RWPE2 (cell line): ENCODE measurements at regions not wholly inside any gene's neighbourhood (a gene's known extent, or its start where the extent isn't known, plus 50 kb on each side); places are given as distances from the start of the nearest gene placed in this dataset.

Source experiments
- ATAC-seq: fragments of 200-7000 bp; cut with Tn5 transposase; 3 replicates; pipeline ENCODE4 v1.9.1; 2021; ENCODE audit warnings: low read depth
- DNase-seq: peaks from one replicate; pipeline ENCODE4 v3.0.0-alpha.2; 2020; ENCODE audit warnings: low spot score
- H3K27ac ChIP-seq: fragments of 450-650 bp; 2 replicates; pipeline ENCODE4 v1.5.1; 2017; ENCODE audit warnings: mild to moderate bottlenecking; ENCODE audit not compliant: poor library complexity, severe bottlenecking
- H3K27me3 ChIP-seq: fragments of 250-450 bp; sonication (Bioruptor Pico); 2 replicates; pipeline ENCODE4 v1.5.1; 2021; ENCODE audit warnings: mild to moderate bottlenecking, moderate library complexity; ENCODE audit not compliant: insufficient read depth, poor library complexity, severe bottlenecking
- H3K36me3 ChIP-seq: fragments of 250-450 bp; sonication (Bioruptor Pico); 2 replicates; pipeline ENCODE4 v1.5.1; 2020; ENCODE audit warnings: low read depth, mild to moderate bottlenecking, moderate library complexity
- H3K4me1 ChIP-seq: fragments of 250-450 bp; sonication (Bioruptor Pico); 2 replicates; pipeline ENCODE4 v1.5.1; 2021; ENCODE audit warnings: mild to moderate bottlenecking, moderate library complexity; ENCODE audit not compliant: insufficient read depth, poor library complexity, severe bottlenecking
- H3K4me3 ChIP-seq: fragments of 250-450 bp; sonication (Bioruptor Pico); 2 replicates; pipeline ENCODE4 v1.5.1; 2021; ENCODE audit warnings: mild to moderate bottlenecking, moderate library complexity; ENCODE audit not compliant: severe bottlenecking
- H3K9me3 ChIP-seq: fragments of 250-450 bp; sonication (Bioruptor Pico); 2 replicates; pipeline ENCODE4 v1.5.1; 2021; ENCODE audit warnings: mild to moderate bottlenecking, moderate library complexity; ENCODE audit not compliant: severe bottlenecking
- TF ChIP-seq, protein P1 (sequence below): fragments of 450-650 bp; IDR thresholded peaks from one replicate; pipeline ENCODE4 v1.5.1; 2017; ENCODE audit warnings: mild to moderate bottlenecking, moderate library complexity; ENCODE audit not compliant: poor library complexity, severe bottlenecking

GRCh38 chr16:54418903-54419302 lies 132.3 kb upstream of the IRX3 start:
- no peak for ATAC-seq
- DNase-seq, result no peak
- no peaks in the 10 kb centered on the region for H3K36me3 ChIP-seq
- H3K27ac ChIP-seq, result no peak overlapping the region
- H3K27me3 ChIP-seq, result no peaks in the 10 kb centered on the region
- TF ChIP-seq, protein P1, sequence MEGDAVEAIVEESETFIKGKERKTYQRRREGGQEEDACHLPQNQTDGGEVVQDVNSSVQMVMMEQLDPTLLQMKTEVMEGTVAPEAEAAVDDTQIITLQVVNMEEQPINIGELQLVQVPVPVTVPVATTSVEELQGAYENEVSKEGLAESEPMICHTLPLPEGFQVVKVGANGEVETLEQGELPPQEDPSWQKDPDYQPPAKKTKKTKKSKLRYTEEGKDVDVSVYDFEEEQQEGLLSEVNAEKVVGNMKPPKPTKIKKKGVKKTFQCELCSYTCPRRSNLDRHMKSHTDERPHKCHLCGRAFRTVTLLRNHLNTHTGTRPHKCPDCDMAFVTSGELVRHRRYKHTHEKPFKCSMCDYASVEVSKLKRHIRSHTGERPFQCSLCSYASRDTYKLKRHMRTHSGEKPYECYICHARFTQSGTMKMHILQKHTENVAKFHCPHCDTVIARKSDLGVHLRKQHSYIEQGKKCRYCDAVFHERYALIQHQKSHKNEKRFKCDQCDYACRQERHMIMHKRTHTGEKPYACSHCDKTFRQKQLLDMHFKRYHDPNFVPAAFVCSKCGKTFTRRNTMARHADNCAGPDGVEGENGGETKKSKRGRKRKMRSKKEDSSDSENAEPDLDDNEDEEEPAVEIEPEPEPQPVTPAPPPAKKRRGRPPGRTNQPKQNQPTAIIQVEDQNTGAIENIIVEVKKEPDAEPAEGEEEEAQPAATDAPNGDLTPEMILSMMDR, result no peak
- no peak overlapping the region for H3K4me3 ChIP-seq
- H3K4me1 ChIP-seq, result no peaks in the 10 kb centered on the region
- no peaks in the 10 kb centered on the region for H3K9me3 ChIP-seq

- ATAC-seq, result no peak
Observed at GRCh38 chr16:54417384-54417783, 130.8 kb upstream of the IRX3 start.

DNA sequence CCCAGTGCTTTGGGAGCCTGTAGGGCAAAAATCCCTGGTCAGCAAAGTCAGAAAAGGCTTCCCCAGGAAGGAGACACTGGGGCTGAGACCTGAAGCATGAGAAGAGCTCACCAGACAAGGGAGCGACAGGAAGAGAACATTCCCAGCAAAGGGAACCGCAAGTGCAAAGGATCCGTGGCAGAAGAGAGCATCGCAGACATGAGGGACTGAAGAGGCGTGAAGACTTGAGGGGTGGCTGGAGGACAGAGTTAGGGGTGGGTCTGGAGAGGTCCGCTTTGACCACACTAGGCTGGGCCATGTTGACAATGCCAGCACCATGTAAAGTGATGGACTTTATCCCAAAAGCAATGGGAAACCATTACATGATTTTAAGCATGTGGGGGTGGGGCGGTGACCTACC lies 128.1 kb upstream of the IRX3 start:
- H3K36me3 ChIP-seq, result no peaks in the 10 kb centered on the region
- no peak overlapping the region for H3K27ac ChIP-seq
- H3K4me3 ChIP-seq, result no peak overlapping the region
- DNase-seq (no peak), ATAC-seq (no peak)
- no peaks in the 10 kb centered on the region for H3K4me1 ChIP-seq
- no peaks in the 10 kb centered on the region for H3K27me3 ChIP-seq
- no peaks in the 10 kb centered on the region for H3K9me3 ChIP-seq
- TF ChIP-seq, protein P1, result no peak

More at GRCh38 chr16:54417384-54417783, 130.8 kb upstream of the IRX3 start:
- Histone ChIP-seq H3K36me3 (no peaks in the 10 kb centered on the region), H3K9me3 (no peaks in the 10 kb centered on the region), H3K27ac (no peak overlapping the region), H3K27me3 (no peaks in the 10 kb centered on the region), H3K4me3 (no peak overlapping the region), H3K4me1 (no peaks in the 10 kb centered on the region)
- no peak for DNase-seq
- TF ChIP-seq, protein P1, result no peak

DNA sequence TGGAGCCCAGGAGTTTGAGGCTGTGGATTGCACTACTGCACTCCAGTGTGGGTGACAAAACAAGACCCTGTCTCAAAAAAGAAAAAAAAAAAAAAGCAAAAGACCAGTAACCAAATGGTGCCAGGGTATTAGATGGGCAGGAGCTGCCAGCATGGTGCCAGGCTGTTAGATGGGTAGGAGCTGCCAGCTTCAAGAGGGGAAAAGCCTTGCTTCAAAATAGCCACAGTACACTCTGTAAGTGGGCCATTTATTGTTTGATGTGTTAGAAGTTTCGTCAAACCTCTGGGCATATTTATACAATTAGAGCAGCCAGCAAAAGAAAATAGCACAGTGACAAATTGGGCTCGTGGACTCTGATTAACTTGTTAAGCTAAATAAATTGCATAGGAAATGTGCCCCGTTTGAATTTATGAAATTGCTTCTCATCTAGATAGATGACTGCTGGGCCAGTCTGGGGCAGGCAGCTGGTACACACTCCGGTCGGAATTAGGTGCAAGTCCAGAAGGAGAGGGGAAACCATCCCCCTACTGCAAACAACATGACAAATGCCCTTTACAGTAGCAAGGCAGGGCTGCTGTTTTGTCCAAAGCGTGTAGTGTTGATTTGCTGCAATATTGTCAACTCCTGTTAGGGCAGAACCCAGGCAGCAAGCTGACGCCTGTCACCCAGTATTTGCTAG lies 126.3 kb upstream of the IRX3 start:
- ATAC-seq, result no peak
- H3K27ac ChIP-seq, result no peak overlapping the region
- H3K36me3 ChIP-seq, result no peaks in the 10 kb centered on the region
- no peaks in the 10 kb centered on the region for H3K27me3 ChIP-seq
- no peak overlapping the region for H3K4me3 ChIP-seq
- no peak for DNase-seq
- TF ChIP-seq, protein P1, result no peak
- H3K4me1 ChIP-seq, result no peaks in the 10 kb centered on the region
- H3K9me3 ChIP-seq, result no peaks in the 10 kb centered on the region

GRCh38 chr16:54412037-54412436 lies 125.5 kb upstream of the IRX3 start:
- no peak for DNase-seq
- no peak for ATAC-seq

More at GRCh38 chr16:54412037-54412436, 125.5 kb upstream of the IRX3 start:
- Histone ChIP-seq H3K9me3 (no peaks in the 10 kb centered on the region), H3K27me3 (no peaks in the 10 kb centered on the region), H3K4me1 (no peaks in the 10 kb centered on the region), H3K36me3 (no peaks in the 10 kb centered on the region), H3K27ac (no peak overlapping the region), H3K4me3 (no peak overlapping the region)
- TF ChIP-seq, protein P1, result no peak
